Activated B cell treated with CpG ODN at 0.5 μM for 24 hours (primary cell): ENCODE measurements at regions not wholly inside any gene's neighbourhood (a gene's known extent, or its start where the extent isn't known, plus 50 kb on each side); places are given as distances from the start of the nearest gene placed in this dataset.

Experiments used
- ATAC-seq: fragments of 200-7000 bp; cut with Tn5 transposase; one replicate; pipeline ENCODE4 v1.10.0; 2021; ENCODE audit warnings: low read depth, mild to moderate bottlenecking, moderate library complexity
- CTCF ChIA-PET: fragments of 350-600 bp; sonication (Branson Sonifier 250); formaldehyde crosslinking; loops from one replicate; lab custom pipeline; 2021; ENCODE audit warnings: antibody characterized with exemption; lab: Charles Lee
- POLR2A ChIA-PET: fragments of 350-600 bp; sonication (Branson Sonifier 250); formaldehyde crosslinking; loops from one replicate; lab custom pipeline; 2021; ENCODE audit warnings: antibody characterized with exemption; lab: Charles Lee
- DNase-seq: peaks from one replicate; pipeline ENCODE4 v3.0.0; 2022
- H3K27ac Mint-ChIP-seq: one replicate; pipeline ENCODE4 v1.8.0; 2020; ENCODE audit warnings: mixed read lengths
- H3K27me3 Mint-ChIP-seq: one replicate; pipeline ENCODE4 v1.8.0; 2021; ENCODE audit warnings: mixed read lengths
- H3K36me3 Mint-ChIP-seq: one replicate; pipeline ENCODE4 v1.8.0; 2021; ENCODE audit warnings: low read depth, mixed read lengths
- H3K4me1 Mint-ChIP-seq: one replicate; pipeline ENCODE4 v1.8.0; 2021; ENCODE audit warnings: mixed read lengths
- H3K4me3 Mint-ChIP-seq: one replicate; pipeline ENCODE4 v1.8.0; 2020; ENCODE audit warnings: mild to moderate bottlenecking, mixed read lengths
- H3K9me3 Mint-ChIP-seq: one replicate; pipeline ENCODE4 v1.8.0; 2020; ENCODE audit warnings: mixed read lengths
- CTCF ChIP-seq: fragments of 200-600 bp; IDR thresholded peaks from one replicate; pipeline ENCODE4 v1.8.0; 2022; ENCODE audit warnings: antibody characterized with exemption, mild to moderate bottlenecking
- intact Hi-C: fragments of 100-400 bp; cut with micrococcal nuclease; formaldehyde crosslinking; loops from one replicate; pipeline ENCODE4 v1.15.1; 2024

- Mint-ChIP-seq H3K9me3 (no peaks in the 10 kb centered on the region), H3K27ac (no peak overlapping the region), H3K4me1 (no peaks in the 10 kb centered on the region), H3K36me3 (no peaks in the 10 kb centered on the region), H3K4me3 (no peak overlapping the region), H3K27me3 (no peaks in the 10 kb centered on the region)
- ATAC-seq, result no peak
- no peak for TF ChIP-seq CTCF
- POLR2A ChIA-PET, result no interaction called here
- intact Hi-C loops, result no loop called here
- DNase-seq, result no peak
- CTCF ChIA-PET, result no interaction called here
Observed at GRCh38 chr11:109304159-109304558, 117.8 kb upstream of the C11orf87 start.

DNA sequence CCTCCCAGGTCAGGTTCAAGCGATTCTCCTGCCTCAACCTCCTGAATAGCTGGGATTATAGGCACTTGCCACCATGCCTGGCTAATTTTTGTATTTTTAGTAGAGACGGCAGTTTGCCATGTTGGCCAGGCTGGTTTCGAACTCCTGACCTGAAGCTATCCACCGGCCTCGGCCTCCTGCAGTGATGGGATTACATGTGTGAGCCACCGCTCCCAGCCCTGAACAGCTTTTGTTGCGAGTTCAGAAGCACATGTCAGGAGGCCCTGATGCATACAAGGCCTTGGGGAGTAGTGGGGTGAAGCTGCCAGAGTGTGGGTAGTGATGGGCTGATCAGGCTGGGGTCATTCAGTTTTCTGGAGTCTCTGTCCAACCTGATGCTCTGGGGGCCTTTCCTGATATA lies 117.0 kb upstream of the C11orf87 start:
- ATAC-seq (no peak), DNase-seq (no peak)
- H3K4me3 Mint-ChIP-seq, result no peak overlapping the region
- H3K4me1 Mint-ChIP-seq, result no peaks in the 10 kb centered on the region
- no peaks in the 10 kb centered on the region for H3K36me3 Mint-ChIP-seq
- TF ChIP-seq CTCF, result no peak
- no peaks in the 10 kb centered on the region for H3K27me3 Mint-ChIP-seq
- POLR2A ChIA-PET, result no interaction called here
- intact Hi-C loops, result no loop called here
- no peak overlapping the region for H3K27ac Mint-ChIP-seq
- no peaks in the 10 kb centered on the region for H3K9me3 Mint-ChIP-seq
- CTCF ChIA-PET, result no interaction called here

- H3K4me1 Mint-ChIP-seq, result no peaks in the 10 kb centered on the region
- no peak overlapping the region for H3K4me3 Mint-ChIP-seq
Observed at GRCh38 chr11:109306322-109306721, 115.7 kb upstream of the C11orf87 start.

DNA sequence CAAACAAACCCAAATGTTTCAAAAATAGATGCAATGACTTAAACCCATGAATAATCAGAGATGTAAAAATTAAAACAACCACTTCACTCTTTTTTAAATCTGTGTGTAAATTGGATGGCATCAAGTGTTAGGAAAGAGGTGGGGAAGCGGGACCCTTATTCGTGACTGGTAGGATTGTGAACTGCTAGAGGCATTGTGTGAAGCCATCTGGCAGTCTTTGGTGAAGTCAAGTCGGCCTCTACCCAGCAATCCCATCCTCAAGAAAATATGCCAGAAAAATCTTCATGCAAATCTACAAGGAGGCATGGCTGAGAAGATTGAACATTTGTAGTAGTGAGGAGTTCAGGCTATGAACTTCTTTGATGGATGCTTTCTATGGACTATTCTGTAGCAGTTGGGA lies 114.6 kb upstream of the C11orf87 start:
- no peak for ATAC-seq
- Mint-ChIP-seq H3K27ac (no peak overlapping the region), H3K4me1 (no peaks in the 10 kb centered on the region), H3K27me3 (no peaks in the 10 kb centered on the region), H3K4me3 (no peak overlapping the region), H3K36me3 (no peaks in the 10 kb centered on the region), H3K9me3 (no peaks in the 10 kb centered on the region)
- ChIA-PET CTCF (no interaction called here), POLR2A (no interaction called here)
- TF ChIP-seq CTCF, result no peak
- no peak for DNase-seq
- intact Hi-C loops, result no loop called here

More at GRCh38 chr11:109306322-109306721, 115.7 kb upstream of the C11orf87 start:
- H3K36me3 Mint-ChIP-seq, result no peaks in the 10 kb centered on the region
- ATAC-seq, result no peak
- ChIA-PET POLR2A (no interaction called here), CTCF (no interaction called here)
- H3K9me3 Mint-ChIP-seq, result no peaks in the 10 kb centered on the region
- no peak for TF ChIP-seq CTCF
- no peaks in the 10 kb centered on the region for H3K27me3 Mint-ChIP-seq
- no peak overlapping the region for H3K27ac Mint-ChIP-seq
- DNase-seq, result no peak
- intact Hi-C loops, result no loop called here

- Mint-ChIP-seq H3K27me3 (no peaks in the 10 kb centered on the region), H3K4me1 (no peaks in the 10 kb centered on the region), H3K27ac (no peak overlapping the region), H3K4me3 (no peak overlapping the region), H3K9me3 (no peaks in the 10 kb centered on the region), H3K36me3 (no peaks in the 10 kb centered on the region)
- no peak for ATAC-seq
- no peak for DNase-seq
- no peak for TF ChIP-seq CTCF
- intact Hi-C loops, result no loop called here
- ChIA-PET POLR2A (no interaction called here), CTCF (no interaction called here)
Observed at GRCh38 chr11:109308551-109308950, 113.4 kb upstream of the C11orf87 start.
